ENCODE measurements at regions not wholly inside any gene's neighbourhood (a gene's known extent, or its start where the extent isn't known, plus 50 kb on each side); places are given as distances from the start of the nearest gene placed in this dataset.

DNA sequence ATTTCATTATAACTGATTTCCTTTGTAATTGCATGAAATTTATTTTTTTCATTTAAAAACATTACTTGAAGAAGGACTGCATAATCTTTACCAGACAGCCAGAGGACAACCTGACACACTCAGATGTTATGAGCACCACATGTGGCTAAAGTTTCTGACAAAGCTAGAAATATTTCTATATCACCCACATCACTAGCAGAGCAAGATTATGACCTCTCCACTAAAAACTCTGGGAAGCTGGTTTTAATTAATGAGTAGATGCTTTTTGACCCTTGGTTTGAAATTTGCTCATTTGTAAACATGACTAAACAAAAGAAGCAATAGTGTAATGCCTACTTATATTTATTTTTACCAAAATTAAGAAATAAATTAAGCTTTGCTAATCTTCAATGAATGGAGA is 661.5 kb upstream of the EPHA5 start:
- TF ChIP-seq POLR2AphosphoS5 (IDR thresholded peaks at IDR 0.05): no peak
- TF ChIP-seq, protein P1, sequence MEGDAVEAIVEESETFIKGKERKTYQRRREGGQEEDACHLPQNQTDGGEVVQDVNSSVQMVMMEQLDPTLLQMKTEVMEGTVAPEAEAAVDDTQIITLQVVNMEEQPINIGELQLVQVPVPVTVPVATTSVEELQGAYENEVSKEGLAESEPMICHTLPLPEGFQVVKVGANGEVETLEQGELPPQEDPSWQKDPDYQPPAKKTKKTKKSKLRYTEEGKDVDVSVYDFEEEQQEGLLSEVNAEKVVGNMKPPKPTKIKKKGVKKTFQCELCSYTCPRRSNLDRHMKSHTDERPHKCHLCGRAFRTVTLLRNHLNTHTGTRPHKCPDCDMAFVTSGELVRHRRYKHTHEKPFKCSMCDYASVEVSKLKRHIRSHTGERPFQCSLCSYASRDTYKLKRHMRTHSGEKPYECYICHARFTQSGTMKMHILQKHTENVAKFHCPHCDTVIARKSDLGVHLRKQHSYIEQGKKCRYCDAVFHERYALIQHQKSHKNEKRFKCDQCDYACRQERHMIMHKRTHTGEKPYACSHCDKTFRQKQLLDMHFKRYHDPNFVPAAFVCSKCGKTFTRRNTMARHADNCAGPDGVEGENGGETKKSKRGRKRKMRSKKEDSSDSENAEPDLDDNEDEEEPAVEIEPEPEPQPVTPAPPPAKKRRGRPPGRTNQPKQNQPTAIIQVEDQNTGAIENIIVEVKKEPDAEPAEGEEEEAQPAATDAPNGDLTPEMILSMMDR (IDR thresholded peaks at IDR 0.05): no peak
- TF ChIP-seq EP300 (IDR thresholded peaks at IDR 0.05): no peak
